RWPE1 (cell line): ENCODE measurements at regions not wholly inside any gene's neighbourhood (a gene's known extent, or its start where the extent isn't known, plus 50 kb on each side); places are given as distances from the start of the nearest gene placed in this dataset.

Experiments used
- CTCF ChIA-PET: fragments of 350-600 bp; sonication (Branson Sonifier 250); formaldehyde crosslinking; extraction: SDS; loops from one replicate; lab custom pipeline; 2021; lab: Yijun Ruan, JAX
- POLR2A ChIA-PET: fragments of 400-600 bp; formaldehyde crosslinking; extraction: SDS; loops from one replicate; lab custom pipeline; 2020; ENCODE audit warnings: antibody characterized with exemption; ENCODE audit not compliant: low non-redundant PET; lab: Yijun Ruan, JAX
- DNase-seq: peaks from one replicate; pipeline ENCODE4 v3.0.0; 2012; ENCODE audit warnings: low spot score
- H3K27ac ChIP-seq: fragments of 450-650 bp; 2 replicates; pipeline ENCODE4 v1.5.1; 2017
- CTCF ChIP-seq: fragments of 450-650 bp; conservative IDR thresholded peaks from 2 replicates; pipeline ENCODE4 v1.5.1; 2017; ENCODE audit warnings: low read depth, mild to moderate bottlenecking

GRCh38 chr7:18221377-18222293 is 194.0 kb upstream of the PRPS1L1 start:
- TF ChIP-seq CTCF: no peak
- ChIA-PET CTCF (no interaction called here), POLR2A (no interaction called here)
- no peak for DNase-seq
- no peak overlapping the region for H3K27ac ChIP-seq

GRCh38 chr7:18222636-18223035 is 195.0 kb upstream of the PRPS1L1 start:
- CTCF ChIA-PET: no interaction called here
- DNase-seq: no peak
- TF ChIP-seq CTCF: no peak
- POLR2A ChIA-PET: no interaction called here
- H3K27ac ChIP-seq: no peak overlapping the region

- CTCF ChIA-PET: no interaction called here
Observed at GRCh38 chr7:18224138-18224537, 196.5 kb upstream of the PRPS1L1 start.

GRCh38 chr7:18225067-18225466 is 197.4 kb upstream of the PRPS1L1 start:
- DNase-seq: no peak
- no peak overlapping the region for H3K27ac ChIP-seq
- CTCF ChIA-PET: interaction anchor here (0.6 kb wide), 1 partner anchor 589 kb away, joined by 3 read pairs; no protein-coding TSS in a partner anchor
- TF ChIP-seq CTCF: no peak
- POLR2A ChIA-PET: no interaction called here

More at GRCh38 chr7:18224138-18224537, 196.5 kb upstream of the PRPS1L1 start:
- POLR2A ChIA-PET: no interaction called here
- no peak for DNase-seq
- H3K27ac ChIP-seq: no peak overlapping the region
- no peak for TF ChIP-seq CTCF

- H3K27ac ChIP-seq: no peak overlapping the region
- CTCF ChIA-PET: no interaction called here
- TF ChIP-seq CTCF: no peak
- no peak for DNase-seq
- POLR2A ChIA-PET: no interaction called here
Observed at GRCh38 chr7:18226598-18226997, 199.0 kb upstream of the PRPS1L1 start.

GRCh38 chr7:18228686-18229085 is 201.0 kb upstream of the PRPS1L1 start:
- ChIA-PET POLR2A (no interaction called here), CTCF (no interaction called here)
- TF ChIP-seq CTCF: no peak
- DNase-seq: no peak
- no peak overlapping the region for H3K27ac ChIP-seq
